ENCODE measurements at regions not wholly inside any gene's neighbourhood (a gene's known extent, or its start where the extent isn't known, plus 50 kb on each side); places are given as distances from the start of the nearest gene placed in this dataset.

DNA sequence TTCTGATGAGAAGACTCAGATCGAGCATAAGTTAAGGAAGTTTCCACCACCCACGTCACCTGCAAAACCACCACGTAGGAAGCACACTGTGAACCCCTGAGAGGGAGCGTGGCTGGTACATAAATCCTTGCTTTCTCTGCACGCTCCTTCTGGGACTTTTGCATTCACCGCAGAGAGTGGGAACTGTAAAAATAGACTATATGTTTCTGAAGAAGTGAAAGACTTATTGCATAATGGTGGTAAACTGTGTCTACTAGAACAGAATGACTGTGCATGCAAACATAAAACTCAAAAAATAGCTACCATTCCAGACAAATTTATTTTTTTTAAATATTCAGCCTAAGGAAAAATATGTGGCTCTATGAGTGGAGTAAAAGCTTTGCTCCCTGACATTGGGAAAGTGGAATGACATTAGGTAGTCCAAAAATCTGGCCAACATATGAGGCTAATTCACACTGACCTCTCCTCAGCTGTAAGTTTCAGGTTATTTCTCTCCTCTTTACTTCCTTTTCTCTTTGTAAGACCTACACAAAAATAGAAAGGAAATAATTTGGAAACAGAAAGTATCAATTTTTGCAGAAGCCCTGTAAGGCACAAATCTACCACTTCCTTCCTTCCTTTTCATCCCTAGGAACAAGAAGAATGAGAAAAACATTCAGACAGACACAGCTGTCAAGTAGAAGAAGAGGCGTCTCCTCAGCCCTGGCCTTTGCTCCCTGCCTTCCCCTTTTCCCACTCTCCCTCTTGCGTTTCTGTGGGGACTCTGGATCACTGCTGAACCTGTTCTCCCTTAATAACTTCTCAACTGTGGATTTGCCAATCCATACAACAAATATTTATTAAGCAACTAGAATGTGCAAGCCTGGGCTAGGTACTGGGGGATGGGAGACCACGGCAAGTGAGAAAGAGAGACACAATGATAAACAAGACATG lies 264.3 kb upstream of the FOXN3 start:
- DNase-seq = no peak
- H3K27me3 ChIP-seq = no peaks in the 10 kb centered on the region
- intact Hi-C loops (cut with DNase I) = no loop called here
- WGBS (ENCODE audit: insufficient coverage, low coverage, low lambda C conversion rate, missing lambda C conversion rate) = 48% methylated on average over 9 of the region's 9 CpGs
- no peak for TF ChIP-seq POLR2A (IDR thresholded peaks at IDR 0.05)
- TF ChIP-seq, protein P1, sequence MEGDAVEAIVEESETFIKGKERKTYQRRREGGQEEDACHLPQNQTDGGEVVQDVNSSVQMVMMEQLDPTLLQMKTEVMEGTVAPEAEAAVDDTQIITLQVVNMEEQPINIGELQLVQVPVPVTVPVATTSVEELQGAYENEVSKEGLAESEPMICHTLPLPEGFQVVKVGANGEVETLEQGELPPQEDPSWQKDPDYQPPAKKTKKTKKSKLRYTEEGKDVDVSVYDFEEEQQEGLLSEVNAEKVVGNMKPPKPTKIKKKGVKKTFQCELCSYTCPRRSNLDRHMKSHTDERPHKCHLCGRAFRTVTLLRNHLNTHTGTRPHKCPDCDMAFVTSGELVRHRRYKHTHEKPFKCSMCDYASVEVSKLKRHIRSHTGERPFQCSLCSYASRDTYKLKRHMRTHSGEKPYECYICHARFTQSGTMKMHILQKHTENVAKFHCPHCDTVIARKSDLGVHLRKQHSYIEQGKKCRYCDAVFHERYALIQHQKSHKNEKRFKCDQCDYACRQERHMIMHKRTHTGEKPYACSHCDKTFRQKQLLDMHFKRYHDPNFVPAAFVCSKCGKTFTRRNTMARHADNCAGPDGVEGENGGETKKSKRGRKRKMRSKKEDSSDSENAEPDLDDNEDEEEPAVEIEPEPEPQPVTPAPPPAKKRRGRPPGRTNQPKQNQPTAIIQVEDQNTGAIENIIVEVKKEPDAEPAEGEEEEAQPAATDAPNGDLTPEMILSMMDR (IDR thresholded peaks at IDR 0.05) = no peak
- peak; percentile 67 to 73 (median 68) for ATAC-seq
- H3K4me1 ChIP-seq = peaks cover 0 to 17% (median 6%) of the 10 kb centered on the region in 4 donors
- H3K9me3 ChIP-seq = no peaks in the 10 kb centered on the region
- no peak overlapping the region for H3K27ac ChIP-seq
- H3K4me3 ChIP-seq = peak overlapping the region in 1 of 3 donors; percentile 13
- H3K36me3 ChIP-seq = no peaks in the 10 kb centered on the region

DNA sequence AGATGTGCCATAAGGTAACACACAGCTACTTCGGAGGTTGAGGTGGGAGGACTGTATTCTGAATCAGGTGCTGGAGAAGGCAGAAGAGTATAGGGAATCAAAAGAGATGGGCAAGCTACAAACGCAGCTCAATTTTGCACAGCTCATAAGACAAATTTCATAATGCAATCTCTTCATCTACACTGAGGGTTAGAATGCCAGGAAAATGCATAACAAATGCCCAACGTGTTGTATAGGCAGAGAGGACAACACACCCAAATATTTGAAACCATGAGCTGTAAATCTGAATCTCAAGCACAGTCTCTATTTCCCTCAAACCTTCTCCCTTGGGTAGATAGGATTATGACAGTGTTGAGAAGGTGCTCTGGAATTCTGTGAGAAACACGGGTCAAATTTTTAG lies 263.1 kb upstream of the FOXN3 start:
- H3K36me3 ChIP-seq = no peaks in the 10 kb centered on the region
- no peaks in the 10 kb centered on the region for H3K9me3 ChIP-seq
- intact Hi-C loops (cut with DNase I) = no loop called here
- no peak overlapping the region for H3K27ac ChIP-seq
- ATAC-seq = no peak
- 90% methylated on average over 4 of the region's 4 CpGs for WGBS (ENCODE audit: insufficient coverage, low coverage, low lambda C conversion rate, missing lambda C conversion rate)
- H3K4me3 ChIP-seq = no peak overlapping the region
- TF ChIP-seq, protein P1 (IDR thresholded peaks at IDR 0.05) = no peak
- no peak for TF ChIP-seq POLR2A (IDR thresholded peaks at IDR 0.05)
- H3K27me3 ChIP-seq = no peaks in the 10 kb centered on the region
- no peak for DNase-seq
- peaks cover 0 to 17% (median 6%) of the 10 kb centered on the region in 4 donors for H3K4me1 ChIP-seq

DNA sequence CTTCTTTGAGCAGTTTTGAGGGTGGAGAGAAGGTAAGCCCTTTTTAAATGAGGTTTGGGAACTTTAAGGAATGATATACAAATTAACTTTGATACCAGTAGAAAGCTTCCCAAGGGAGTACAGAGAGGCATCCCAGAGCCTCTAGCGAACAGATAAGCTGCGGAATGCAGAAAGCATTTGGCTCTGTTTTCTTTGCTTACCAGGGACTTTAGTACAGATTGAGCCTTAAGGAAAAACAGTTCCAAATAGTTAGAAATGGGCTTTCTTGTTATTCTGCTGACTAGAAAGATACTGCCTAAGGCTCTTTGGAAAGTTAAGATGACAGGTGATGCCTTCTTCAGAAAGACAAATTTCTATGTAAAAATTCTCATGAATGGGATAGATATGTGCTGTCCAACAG lies 261.7 kb upstream of the FOXN3 start:
- TF ChIP-seq, protein P1 (IDR thresholded peaks at IDR 0.05) = no peak
- no peak for TF ChIP-seq POLR2A (IDR thresholded peaks at IDR 0.05)
- intact Hi-C loops (cut with DNase I) = no loop called here
- peaks cover 0 to 17% (median 6%) of the 10 kb centered on the region in 4 donors for H3K4me1 ChIP-seq
- ATAC-seq = no peak
- H3K4me3 ChIP-seq = no peak overlapping the region
- no peaks in the 10 kb centered on the region for H3K27me3 ChIP-seq
- H3K36me3 ChIP-seq = no peaks in the 10 kb centered on the region
- H3K9me3 ChIP-seq = no peaks in the 10 kb centered on the region
- 92% methylated on average over 2 of the region's 2 CpGs for WGBS (ENCODE audit: insufficient coverage, low coverage, low lambda C conversion rate, missing lambda C conversion rate)
- DNase-seq = no peak
- no peak overlapping the region for H3K27ac ChIP-seq

DNA sequence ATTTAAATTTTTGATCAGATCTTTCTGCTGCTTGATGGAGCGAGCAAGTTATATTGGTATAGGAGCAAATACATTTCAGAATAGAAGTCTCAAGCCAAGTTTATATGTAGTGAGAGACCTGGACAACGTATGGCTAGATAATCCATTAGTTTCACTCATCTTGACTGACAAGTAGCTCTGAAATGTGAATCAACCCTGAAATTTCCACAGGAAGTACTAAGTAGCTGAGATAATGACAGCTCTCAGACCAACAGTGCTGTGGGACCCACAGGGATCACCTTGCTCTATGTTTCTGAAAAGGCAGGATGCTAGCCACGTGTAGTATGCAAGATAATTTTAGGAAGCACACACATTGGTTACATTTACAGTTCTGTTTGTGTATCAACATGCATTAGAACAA lies 258.6 kb upstream of the FOXN3 start:
- Histone ChIP-seq H3K9me3 (no peaks in the 10 kb centered on the region), H3K27ac (no peak overlapping the region), H3K4me3 (no peak overlapping the region), H3K27me3 (no peaks in the 10 kb centered on the region), H3K4me1 (peaks cover 0 to 1% (median 0%) of the 10 kb centered on the region in 4 donors), H3K36me3 (no peaks in the 10 kb centered on the region)
- WGBS (ENCODE audit: insufficient coverage, low coverage, low lambda C conversion rate, missing lambda C conversion rate) = 64% methylated on average over 3 of the region's 3 CpGs
- TF ChIP-seq, protein P1 (IDR thresholded peaks at IDR 0.05) = no peak
- no peak for TF ChIP-seq POLR2A (IDR thresholded peaks at IDR 0.05)
- ATAC-seq = no peak
- intact Hi-C loops (cut with DNase I) = no loop called here
- DNase-seq = no peak

All from right lobe of liver (tissue), 6 donors.